ENCODE measurements at regions not wholly inside any gene's neighbourhood (a gene's known extent, or its start where the extent isn't known, plus 50 kb on each side); places are given as distances from the start of the nearest gene placed in this dataset.

DNA sequence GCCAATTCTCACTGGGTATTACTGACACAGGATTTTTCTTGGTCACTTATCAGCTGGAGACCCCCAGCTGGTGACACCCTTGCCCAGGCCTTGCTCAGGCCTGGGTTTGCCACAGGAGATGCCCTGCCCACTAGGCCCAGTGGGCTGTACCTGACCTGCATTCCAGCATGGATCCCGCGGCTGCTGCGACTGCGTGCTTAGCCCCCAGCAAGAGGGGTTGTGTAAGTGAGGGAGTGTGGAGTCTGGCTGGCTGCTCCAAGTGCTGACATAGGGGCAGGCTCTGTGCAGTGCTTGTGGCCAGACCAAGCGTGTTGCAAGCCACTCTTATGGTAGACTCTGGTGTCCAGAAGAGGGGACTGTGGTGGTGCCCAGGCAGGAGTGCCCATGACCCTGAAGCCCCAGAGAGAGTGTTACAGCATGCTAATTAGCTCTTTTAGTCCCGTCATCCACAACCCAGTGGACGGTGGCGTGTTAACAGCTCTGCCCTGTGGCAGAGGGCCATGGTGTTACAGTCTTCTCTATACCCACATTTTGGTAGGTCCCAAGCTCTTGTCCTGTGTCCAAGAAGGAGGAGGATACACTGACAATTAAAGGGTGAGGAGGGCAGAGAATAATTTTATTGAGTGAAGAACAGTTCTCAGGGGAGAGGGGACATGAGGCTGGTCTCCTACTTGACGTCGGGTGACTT is 491.7 kb upstream of the MEIS1 start:
- no peak overlapping the region for H3K23ac ChIP-seq (ENCODE audit: insufficient read length)
- H4K5ac ChIP-seq (ENCODE audit: insufficient read length, low read depth, low read length): no peak overlapping the region
- no peaks in the 10 kb centered on the region for H3K27me3 ChIP-seq (replicated peaks in 1 of 4; ENCODE audit: control insufficient read depth in 3 of 4, extremely low read depth in 1 of 4, insufficient read depth in 3 of 4, low read length in 3 of 4)
- H3K27ac ChIP-seq (ENCODE audit: low read depth, low read length): no peak overlapping the region
- POLR2A ChIA-PET (ENCODE audit: partially characterized antibody): interaction anchor here (1.1 kb wide), 1 partner anchor 13 kb away, joined by 3 read pairs; no protein-coding TSS in a partner anchor
- no peak overlapping the region for H4K8ac ChIP-seq (ENCODE audit: extremely low read depth, insufficient read depth, low read length)
- no peak overlapping the region for H3K4ac ChIP-seq (replicated peaks; ENCODE audit: insufficient read length, low read depth, low read length)
- CTCF ChIA-PET (ENCODE audit: partially characterized antibody): interaction anchor here (1.1 to 1.5 kb wide), 2 partner anchors 23 to 31 kb away, joined by 3 to 8 read pairs; no protein-coding TSS in a partner anchor
- TF ChIP-seq CREB1 (IDR thresholded peaks at IDR 0.05) (no peak), CBX5 (IDR thresholded peaks at IDR 0.05; ENCODE audit: low read depth, low read length) (no peak), RNF2 (IDR thresholded peaks at IDR 0.05; ENCODE audit: borderline replicate concordance, low read depth, low read length, missing control alignments, poor library complexity, severe bottlenecking) (no peak), SIRT6 (IDR thresholded peaks at IDR 0.05; ENCODE audit: low read length) (no peak), MAFK (IDR thresholded peaks at IDR 0.05; ENCODE audit: low read depth, low read length) (no peak), SIN3A (conservative IDR thresholded peaks at IDR 0.05 in 1 of 2, IDR thresholded peaks at IDR 0.05 in 1 of 2; ENCODE audit: low read depth in 1 of 2, low read length in 2 of 2) (no peak), EGR1 (IDR thresholded peaks at IDR 0.05; ENCODE audit: borderline replicate concordance, low read depth, low read length) (no peak), ZNF274 (IDR thresholded peaks at IDR 0.05; ENCODE audit: borderline replicate concordance, extremely low read depth, low read length) (no peak)
- TF ChIP-seq, protein P1, sequence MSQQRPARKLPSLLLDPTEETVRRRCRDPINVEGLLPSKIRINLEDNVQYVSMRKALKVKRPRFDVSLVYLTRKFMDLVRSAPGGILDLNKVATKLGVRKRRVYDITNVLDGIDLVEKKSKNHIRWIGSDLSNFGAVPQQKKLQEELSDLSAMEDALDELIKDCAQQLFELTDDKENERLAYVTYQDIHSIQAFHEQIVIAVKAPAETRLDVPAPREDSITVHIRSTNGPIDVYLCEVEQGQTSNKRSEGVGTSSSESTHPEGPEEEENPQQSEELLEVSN (IDR thresholded peaks at IDR 0.05): no peak
- TF ChIP-seq, protein P2, sequence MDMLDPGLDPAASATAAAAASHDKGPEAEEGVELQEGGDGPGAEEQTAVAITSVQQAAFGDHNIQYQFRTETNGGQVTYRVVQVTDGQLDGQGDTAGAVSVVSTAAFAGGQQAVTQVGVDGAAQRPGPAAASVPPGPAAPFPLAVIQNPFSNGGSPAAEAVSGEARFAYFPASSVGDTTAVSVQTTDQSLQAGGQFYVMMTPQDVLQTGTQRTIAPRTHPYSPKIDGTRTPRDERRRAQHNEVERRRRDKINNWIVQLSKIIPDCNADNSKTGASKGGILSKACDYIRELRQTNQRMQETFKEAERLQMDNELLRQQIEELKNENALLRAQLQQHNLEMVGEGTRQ (IDR thresholded peaks at IDR 0.05; ENCODE audit: low read length): no peak
- H3K14ac ChIP-seq (ENCODE audit: insufficient read length): no peak overlapping the region
- H2AFZ ChIP-seq (ENCODE audit: low read length): no peak overlapping the region
- no peak overlapping the region for H3K4me2 ChIP-seq (ENCODE audit: insufficient read depth in 1 of 2, low read depth in 2 of 2, low read length in 2 of 2)
- no peak overlapping the region for H2BK15ac ChIP-seq (ENCODE audit: low read length)
- H3K79me1 ChIP-seq (ENCODE audit: low read depth, low read length): no peaks in the 10 kb centered on the region
- FAIRE-seq: no peak
- H3K4me1 ChIP-seq (replicated peaks in 1 of 4; ENCODE audit: control insufficient read depth in 3 of 4, insufficient read depth in 4 of 4, low read length in 3 of 4): no peaks in the 10 kb centered on the region
- no peaks in the 10 kb centered on the region for H4K20me1 ChIP-seq (replicated peaks in 1 of 2; ENCODE audit: control insufficient read depth in 1 of 2, insufficient read depth in 2 of 2, low read length in 2 of 2)
- no peak overlapping the region for H4K91ac ChIP-seq (replicated peaks; ENCODE audit: insufficient read length, low read length)
- H3K9me3 ChIP-seq (ENCODE audit: insufficient read depth in 2 of 2, low read depth in 1 of 2, low read length in 1 of 2): no peaks in the 10 kb centered on the region
- no peak overlapping the region for H3K56ac ChIP-seq (replicated peaks; ENCODE audit: insufficient read length, low read depth, low read length)
- no peak overlapping the region for H2BK5ac ChIP-seq (ENCODE audit: low read depth, low read length)
- no peaks in the 10 kb centered on the region for H3K36me3 ChIP-seq (ENCODE audit: control insufficient read depth in 2 of 4, insufficient read depth in 4 of 4, low read length in 3 of 4)
- H3K4me3 ChIP-seq (ENCODE audit: extremely low read depth in 1 of 4, insufficient read depth in 2 of 4, low read depth in 3 of 4, low read length in 4 of 4): no peak overlapping the region
- no peak overlapping the region for H2AK5ac ChIP-seq (ENCODE audit: low read depth, low read length)
- H3K18ac ChIP-seq (ENCODE audit: extremely low read depth, low read length): no peak overlapping the region
- no peak for DNase-seq (ENCODE audit: low read depth in 1 of 2, low spot score in 2 of 2)
- H2BK120ac ChIP-seq (replicated peaks; ENCODE audit: low read depth, low read length): no peak overlapping the region
- H3K79me2 ChIP-seq (ENCODE audit: control insufficient read depth in 1 of 2, insufficient read depth in 2 of 2, low read length in 2 of 2): no peaks in the 10 kb centered on the region
- H2BK20ac ChIP-seq (ENCODE audit: low read length): no peak overlapping the region
- no peak overlapping the region for H2BK12ac ChIP-seq (ENCODE audit: low read depth, low read length)
- WGBS, 2 experiments (ENCODE audit: extremely low coverage in 1 of 2, insufficient coverage in 1 of 2, insufficient read length in 1 of 2, insufficient replicate concordance in 2 of 2, low coverage in 1 of 2, low lambda C conversion rate in 2 of 2, missing lambda C conversion rate in 1 of 2): 91% methylated on average over 10 of the region's 10 CpGs; no CpG with 5 or more reads in 1 of the 2 experiments
- no peaks in the 10 kb centered on the region for H3K23me2 ChIP-seq (ENCODE audit: low read depth, low read length)
- H3K9ac ChIP-seq (replicated peaks in 1 of 4; ENCODE audit: extremely low read depth in 1 of 4, low read depth in 3 of 4, low read length in 3 of 4): no peak overlapping the region
